CD14-positive monocyte (primary cell): ENCODE measurements at regions not wholly inside any gene's neighbourhood (a gene's known extent, or its start where the extent isn't known, plus 50 kb on each side); places are given as distances from the start of the nearest gene placed in this dataset.

ENCODE experiments used
- DNase-seq, 3 donors: peaks; one replicate each; pipeline ENCODE4 v3.0.0-alpha.2; 2011 to 2022
- H2AFZ ChIP-seq: 2 replicates; pipeline ENCODE4 v1.6.0; 2012; ENCODE audit warnings: mild to moderate bottlenecking, low read depth, low read length, inconsistent platforms; ENCODE audit not compliant: insufficient read depth, poor library complexity, severe bottlenecking
- H3K27ac ChIP-seq, 2 donors: 1 replicate in 1 of 2; 2 replicates in 1 of 2; pipeline ENCODE4 v1.5.1; 2012 to 2013; ENCODE audit warnings: low read length in 2 of 2, control low read depth in 1 of 2, inconsistent platforms in 1 of 2, low read depth in 1 of 2, mild to moderate bottlenecking in 1 of 2
- H3K27me3 ChIP-seq, 2 donors: one replicate each; pipeline versions ENCODE4 v1.6.0 to v1.6.1; 2011 to 2013; ENCODE audit warnings: low read length in 2 of 2; ENCODE audit not compliant: control insufficient read depth in 2 of 2, insufficient read depth in 2 of 2
- H3K36me3 ChIP-seq, 2 donors: replicated peaks in 1 of 2; 1 replicate in 1 of 2; 2 replicates in 1 of 2; pipeline versions ENCODE4 v1.5.1 to v1.6.1; 2012 to 2013; ENCODE audit warnings: low read length in 2 of 2, control low read depth in 1 of 2, inconsistent platforms in 1 of 2, mild to moderate bottlenecking in 1 of 2; ENCODE audit not compliant: insufficient read depth in 2 of 2, control insufficient read depth in 1 of 2
- H3K4me1 ChIP-seq, 2 donors: 1 replicate in 1 of 2; 2 replicates in 1 of 2; pipeline versions ENCODE4 v1.5.1 to v1.6.1; 2012 to 2013; ENCODE audit warnings: low read length in 2 of 2, control low read depth in 1 of 2, inconsistent platforms in 1 of 2, mild to moderate bottlenecking in 1 of 2, moderate library complexity in 1 of 2; ENCODE audit not compliant: insufficient read depth in 2 of 2, control insufficient read depth in 1 of 2
- H3K4me2 ChIP-seq: replicated peaks from 2 replicates; pipeline ENCODE3; 2012; ENCODE audit warnings: low read length, moderate library complexity, mild to moderate bottlenecking; ENCODE audit not compliant: poor library complexity, severe bottlenecking; ENCODE audit errors: extremely low read depth
- H3K4me3 ChIP-seq, 3 experiments: fragments of 200-600 bp in 1 of 3; sonication (generic) in 1 of 3; replicated peaks in 1 of 3; 1 replicate in 2 of 3; 2 replicates in 1 of 3; pipeline ENCODE4 v1.5.1; 2011 to 2013; ENCODE audit warnings: low read length in 3 of 3, mild to moderate bottlenecking in 3 of 3, control low read depth in 2 of 3, low read depth in 2 of 3, inconsistent platforms in 1 of 3, moderate library complexity in 1 of 3
- H3K79me2 ChIP-seq: 2 replicates; pipeline ENCODE4 v1.6.0; 2012; ENCODE audit warnings: mild to moderate bottlenecking, control low read depth, inconsistent platforms, low read length, moderate library complexity; ENCODE audit not compliant: insufficient read depth
- H3K9ac ChIP-seq: 2 replicates; pipeline ENCODE4 v1.6.0; 2017; ENCODE audit warnings: low read length, mild to moderate bottlenecking; ENCODE audit not compliant: insufficient read depth, poor library complexity, severe bottlenecking
- H3K9me3 ChIP-seq, 2 donors: replicated peaks in 1 of 2; 1 replicate in 1 of 2; 2 replicates in 1 of 2; pipeline versions ENCODE4 v1.5.1 to v1.6.1; 2012 to 2013; ENCODE audit warnings: low read length in 2 of 2, control low read depth in 1 of 2; ENCODE audit not compliant: control insufficient read depth in 1 of 2, insufficient read depth in 1 of 2
- H4K20me1 ChIP-seq: 2 replicates; pipeline ENCODE4 v1.6.0; 2012; ENCODE audit warnings: mild to moderate bottlenecking, low read length, control low read depth, moderate library complexity; ENCODE audit not compliant: insufficient read depth
- H3K27ac Mint-ChIP-seq, 7 donors: one replicate each; pipeline ENCODE4 v1.8.0; 2020; ENCODE audit warnings: mild to moderate bottlenecking in 7 of 7, mixed read lengths in 7 of 7, moderate library complexity in 6 of 7, inconsistent platforms in 2 of 7
- H3K27me3 Mint-ChIP-seq, 3 donors: one replicate each; pipeline ENCODE4 v1.8.0; 2021 to 2022; ENCODE audit warnings: low read depth in 3 of 3, mild to moderate bottlenecking in 3 of 3, mixed read lengths in 3 of 3, moderate library complexity in 3 of 3, inconsistent platforms in 1 of 3
- H3K36me3 Mint-ChIP-seq, 2 donors: one replicate each; pipeline ENCODE4 v1.8.0; 2020; ENCODE audit warnings: mixed read lengths in 2 of 2, inconsistent platforms in 1 of 2, mild to moderate bottlenecking in 1 of 2
- H3K4me1 Mint-ChIP-seq: one replicate; pipeline ENCODE4 v1.8.0; 2020; ENCODE audit warnings: mild to moderate bottlenecking, mixed read lengths
- H3K4me3 Mint-ChIP-seq, 2 donors: one replicate each; pipeline ENCODE4 v1.8.0; 2020; ENCODE audit warnings: mild to moderate bottlenecking in 2 of 2, mixed read lengths in 2 of 2, moderate library complexity in 1 of 2
- H3K9me3 Mint-ChIP-seq, 7 donors: one replicate each; pipeline ENCODE4 v1.8.0; 2020 to 2022; ENCODE audit warnings: mixed read lengths in 7 of 7, mild to moderate bottlenecking in 6 of 7, moderate library complexity in 6 of 7, inconsistent platforms in 2 of 7
- CTCF ChIP-seq: fragments of 200-600 bp; IDR thresholded peaks from one replicate; pipeline ENCODE4 v1.8.0; 2022; ENCODE audit warnings: antibody characterized with exemption, mild to moderate bottlenecking
- WGBS: methylation state at CpG from one replicate; pipeline ENCODE4 v1.1.5; 2013; ENCODE audit warnings: missing lambda C conversion rate; ENCODE audit not compliant: insufficient coverage; 5-methylcytosine and 5-hydroxymethylcytosine counted together
- intact Hi-C, 2 donors: fragments of 100-400 bp; cut with micrococcal nuclease; formaldehyde crosslinking; loops; one replicate each; pipeline versions ENCODE4 v1.15.0 to v1.15.1; 2023

- WGBS, result 72% methylated on average over 5 of the region's 8 CpGs
- peaks cover 30 to 45% of the 10 kb centered on the region in 2 donors for H3K9me3 ChIP-seq
Measured at GRCh38 chr1:232748910-232749368, 56.3 kb upstream of the MAP10 start.

GRCh38 chr1:232751393-232752140 is 53.6 kb upstream of the MAP10 start:
- DNase-seq, result no peak
- no peaks in the 10 kb centered on the region for H3K27me3 ChIP-seq
- Mint-ChIP-seq H3K27me3 (peaks cover 0 to 2% (median 0%) of the 10 kb centered on the region in 3 donors), H3K36me3 (peaks cover 3 to 8% of the 10 kb centered on the region in 2 donors), H3K4me1 (peaks cover 13% of the 10 kb centered on the region), H3K9me3 (peaks cover 10 to 32% (median 27%) of the 10 kb centered on the region in 7 donors), H3K4me3 (peak overlapping the region in 1 of 2 donors; percentile 5), H3K27ac (no peak overlapping the region)
- TF ChIP-seq CTCF, result no peak
- WGBS, result no CpG with 5 or more reads among the region's 7 CpGs
- no peak overlapping the region for H2AFZ ChIP-seq
- H4K20me1 ChIP-seq, result no peaks in the 10 kb centered on the region
- no peak overlapping the region for H3K9ac ChIP-seq
- intact Hi-C loops, result no loop called here
- H3K27ac ChIP-seq, result no peak overlapping the region
- H3K79me2 ChIP-seq, result no peaks in the 10 kb centered on the region
- peaks cover 2 to 13% of the 10 kb centered on the region in 2 donors for H3K4me1 ChIP-seq
- peaks cover 26 to 33% of the 10 kb centered on the region in 2 donors for H3K9me3 ChIP-seq
- H3K4me3 ChIP-seq, result no peak overlapping the region
- H3K4me2 ChIP-seq, result no peak overlapping the region
- H3K36me3 ChIP-seq, result no peaks in the 10 kb centered on the region

More at GRCh38 chr1:232748910-232749368, 56.3 kb upstream of the MAP10 start:
- H3K27ac ChIP-seq, result no peak overlapping the region
- Mint-ChIP-seq H3K4me3 (no peak overlapping the region), H3K4me1 (peaks cover 13% of the 10 kb centered on the region), H3K36me3 (peaks cover 3 to 8% of the 10 kb centered on the region in 2 donors), H3K27me3 (peaks cover 0 to 2% (median 0%) of the 10 kb centered on the region in 3 donors), H3K27ac (no peak overlapping the region), H3K9me3 (peaks cover 11 to 43% (median 31%) of the 10 kb centered on the region in 7 donors)
- H3K9ac ChIP-seq, result no peak overlapping the region
- no peaks in the 10 kb centered on the region for H3K27me3 ChIP-seq
- H3K4me2 ChIP-seq, result no peak overlapping the region
- intact Hi-C loops, result no loop called here
- no peaks in the 10 kb centered on the region for H4K20me1 ChIP-seq
- TF ChIP-seq CTCF, result no peak
- no peak for DNase-seq
- H3K79me2 ChIP-seq, result no peaks in the 10 kb centered on the region
- peaks cover 2 to 13% of the 10 kb centered on the region in 2 donors for H3K4me1 ChIP-seq
- H3K36me3 ChIP-seq, result no peaks in the 10 kb centered on the region
- no peak overlapping the region for H2AFZ ChIP-seq
- H3K4me3 ChIP-seq, result no peak overlapping the region
